Heart right ventricle (tissue), 16 donors: ENCODE measurements at regions not wholly inside any gene's neighbourhood (a gene's known extent, or its start where the extent isn't known, plus 50 kb on each side); places are given as distances from the start of the nearest gene placed in this dataset.

Experiments used
- ATAC-seq, 8 donors: fragments of 200-7000 bp; cut with Tn5 transposase; one replicate each; pipeline ENCODE4 v1.9.1; 2020; ENCODE audit warnings: mild to moderate bottlenecking in 8 of 8, moderate library complexity in 8 of 8, moderate number of reproducible peaks in 1 of 8
- DNase-seq, 2 donors: peaks; one replicate each; pipeline ENCODE4 v3.0.0-alpha.2; 2020
- H3K27ac ChIP-seq, 10 donors: fragments of 200-600 bp; sonication (generic) in 2 of 10; one replicate each; pipeline versions ENCODE4 v1.5.0 to v1.8.0; 2020 to 2022; ENCODE audit warnings: mild to moderate bottlenecking in 3 of 10
- H3K27me3 ChIP-seq, 7 donors: fragments of 200-600 bp; one replicate each; pipeline ENCODE4 v1.8.0; 2021 to 2022; ENCODE audit warnings: mild to moderate bottlenecking in 2 of 7
- H3K36me3 ChIP-seq, 9 donors: fragments of 200-600 bp; sonication (generic) in 1 of 9; one replicate each; pipeline versions ENCODE4 v1.5.0 to v1.8.0; 2020 to 2022; ENCODE audit warnings: mild to moderate bottlenecking in 2 of 9
- H3K4me1 ChIP-seq, 9 donors: fragments of 200-600 bp; sonication (generic) in 1 of 9; one replicate each; pipeline versions ENCODE4 v1.5.0 to v1.8.0; 2020 to 2022; ENCODE audit warnings: mild to moderate bottlenecking in 4 of 9
- H3K4me3 ChIP-seq, 10 donors: fragments of 200-600 bp; sonication (generic) in 2 of 10; one replicate each; pipeline versions ENCODE4 v1.5.0 to v1.8.0; 2020 to 2022; ENCODE audit warnings: mild to moderate bottlenecking in 7 of 10, moderate library complexity in 2 of 10
- H3K9me3 ChIP-seq, 11 donors: fragments of 200-600 bp in 10 of 11; sonication (generic) in 2 of 11; one replicate each; pipeline versions ENCODE4 v1.5.0 to v1.8.0; 2013 to 2022; ENCODE audit warnings: mild to moderate bottlenecking in 2 of 11, control low read depth in 1 of 11, moderate library complexity in 1 of 11
- WGBS, 2 donors: extraction: QIAGEN DNeasy Blood & Tissue Kit; methylation state at CpG; one replicate each; pipeline ENCODE4 v1.1.7; 2013; ENCODE audit warnings: inconsistent platforms in 1 of 2; 5-methylcytosine and 5-hydroxymethylcytosine counted together
- intact Hi-C, 10 donors: fragments of 100-400 bp; cut with DNase I; formaldehyde crosslinking; loops; one replicate each; pipeline versions ENCODE4 v1.11.1 to v1.14.2; 2022
- TF ChIP-seq, protein P1 (sequence below), 9 donors: fragments of 200-600 bp; sonication (generic) in 2 of 9; IDR thresholded peaks; one replicate each; pipeline versions ENCODE4 v1.5.0 to v1.8.0; 2021 to 2022; ENCODE audit warnings: antibody characterized with exemption in 9 of 9, mild to moderate bottlenecking in 5 of 9, moderate library complexity in 1 of 9
- donor health status: Arrhythmogenic right ventricular cardiomyopathy.
- donor health status: ischemic (EF 13 %, LVEDD 7.1; RV severe dilation, severe dysfunction).
- donor health status: healthy with polysubstance abuse.
- donor health status: DM: no; HTN: yes; CAD: no.
- donor health status: DM: no; HTN: no; CAD: no.
- donor health status: ischemic (EF 25% LVEDD 6.9; RV normal size, moderate dysfunction).
- donor health status: ischemic (EF 25% LVEDD 5.7; RV mildly dilated, moderate dysfunction).
- donor health status: healthy.
- donor health status: DM: yes; HTN: yes; CAD: no.
- donor health status: Ischemic cardiomyopathy.
- donor health status: ischemic (EF 35%, LVEDD 5.7; RV mildly dilated, moderate dysfunction).
- donor health status: nonischemic (EF 11% LVEDD 7.7; RV severe dilation, severe dysfunction).
- donor health status: DM: yes; HTN: yes; CAD: no.
- donor health status: PGD.
- donor health status: ischemic (EF 29% LVEDD 5.4; RV normal size, mild dysfunction).
- donor health status: nonischemic (EF 23%, LVEDD 6.1; RV moderate dilation, normal function).

GRCh38 chr15:55005679-55006078 is 191.1 kb downstream of the RSL24D1 start:
- no peak for DNase-seq
- Histone ChIP-seq H3K4me1 (peaks cover 0 to 12% (median 0%) of the 10 kb centered on the region in 9 donors), H3K27me3 (no peaks in the 10 kb centered on the region), H3K9me3 (no peaks in the 10 kb centered on the region), H3K4me3 (no peak overlapping the region), H3K27ac (no peak overlapping the region), H3K36me3 (no peaks in the 10 kb centered on the region)
- TF ChIP-seq, protein P1, sequence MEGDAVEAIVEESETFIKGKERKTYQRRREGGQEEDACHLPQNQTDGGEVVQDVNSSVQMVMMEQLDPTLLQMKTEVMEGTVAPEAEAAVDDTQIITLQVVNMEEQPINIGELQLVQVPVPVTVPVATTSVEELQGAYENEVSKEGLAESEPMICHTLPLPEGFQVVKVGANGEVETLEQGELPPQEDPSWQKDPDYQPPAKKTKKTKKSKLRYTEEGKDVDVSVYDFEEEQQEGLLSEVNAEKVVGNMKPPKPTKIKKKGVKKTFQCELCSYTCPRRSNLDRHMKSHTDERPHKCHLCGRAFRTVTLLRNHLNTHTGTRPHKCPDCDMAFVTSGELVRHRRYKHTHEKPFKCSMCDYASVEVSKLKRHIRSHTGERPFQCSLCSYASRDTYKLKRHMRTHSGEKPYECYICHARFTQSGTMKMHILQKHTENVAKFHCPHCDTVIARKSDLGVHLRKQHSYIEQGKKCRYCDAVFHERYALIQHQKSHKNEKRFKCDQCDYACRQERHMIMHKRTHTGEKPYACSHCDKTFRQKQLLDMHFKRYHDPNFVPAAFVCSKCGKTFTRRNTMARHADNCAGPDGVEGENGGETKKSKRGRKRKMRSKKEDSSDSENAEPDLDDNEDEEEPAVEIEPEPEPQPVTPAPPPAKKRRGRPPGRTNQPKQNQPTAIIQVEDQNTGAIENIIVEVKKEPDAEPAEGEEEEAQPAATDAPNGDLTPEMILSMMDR (IDR thresholded peaks at IDR 0.05), result no peak
- intact Hi-C loops, result no loop called here
- ATAC-seq, result no peak

DNA sequence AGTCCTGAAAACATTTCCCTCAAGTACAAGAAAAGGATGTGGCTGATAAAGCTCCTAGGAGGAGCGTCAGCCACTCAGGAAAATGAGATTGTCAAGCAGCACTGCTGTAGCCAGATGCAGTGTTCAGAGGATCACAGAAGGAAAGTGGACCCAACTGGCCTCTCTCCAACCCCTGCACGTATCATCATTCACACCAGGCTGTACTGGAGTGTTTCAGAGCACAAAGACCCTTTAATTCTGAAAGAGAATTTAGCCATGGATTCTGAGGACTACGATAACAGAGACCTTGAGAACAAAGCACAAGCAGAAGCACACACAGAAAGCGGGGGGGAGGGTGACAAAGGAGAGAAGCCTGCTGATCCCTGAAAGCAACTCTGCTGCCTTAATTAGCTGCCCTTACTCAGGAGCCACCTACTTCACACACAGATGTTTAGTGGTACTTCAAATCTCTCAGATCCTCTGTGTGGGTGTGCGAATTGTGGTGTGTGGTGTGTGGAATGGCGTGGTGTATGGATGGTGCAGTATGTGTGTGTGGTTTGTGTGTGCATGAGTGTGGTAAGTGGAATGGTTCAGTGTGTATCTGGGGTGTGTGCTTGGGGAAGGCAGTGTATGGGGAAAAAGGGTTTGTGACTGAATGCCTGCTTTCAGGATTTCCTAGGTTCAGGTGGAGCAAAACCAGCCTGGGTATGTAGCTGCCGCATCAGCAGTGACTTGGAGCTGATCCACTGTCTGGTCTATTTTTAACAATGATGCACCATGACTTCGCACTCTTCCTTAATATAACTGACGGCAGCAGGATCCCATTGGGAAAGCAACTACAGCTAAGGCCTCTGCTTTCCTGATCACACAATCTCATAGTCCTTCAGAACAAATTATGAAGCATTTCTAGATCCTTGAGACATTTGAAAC is 192.5 kb downstream of the RSL24D1 start:
- Histone ChIP-seq H3K27me3 (no peaks in the 10 kb centered on the region), H3K4me1 (peaks cover 0 to 12% (median 0%) of the 10 kb centered on the region in 9 donors), H3K36me3 (no peaks in the 10 kb centered on the region), H3K9me3 (no peaks in the 10 kb centered on the region), H3K27ac (peak overlapping the region in 2 of 10 donors; percentile 30 to 35), H3K4me3 (no peak overlapping the region)
- intact Hi-C loops, result no loop called here
- TF ChIP-seq, protein P1 (IDR thresholded peaks at IDR 0.05), result no peak
- WGBS, 2 donors, result 35 to 45% methylated on average over 9 of the region's 9 CpGs
- peak; percentile 60 to 98 (median 88) for ATAC-seq
- DNase-seq, result peak in 1 of 2 donors; percentile 26

DNA sequence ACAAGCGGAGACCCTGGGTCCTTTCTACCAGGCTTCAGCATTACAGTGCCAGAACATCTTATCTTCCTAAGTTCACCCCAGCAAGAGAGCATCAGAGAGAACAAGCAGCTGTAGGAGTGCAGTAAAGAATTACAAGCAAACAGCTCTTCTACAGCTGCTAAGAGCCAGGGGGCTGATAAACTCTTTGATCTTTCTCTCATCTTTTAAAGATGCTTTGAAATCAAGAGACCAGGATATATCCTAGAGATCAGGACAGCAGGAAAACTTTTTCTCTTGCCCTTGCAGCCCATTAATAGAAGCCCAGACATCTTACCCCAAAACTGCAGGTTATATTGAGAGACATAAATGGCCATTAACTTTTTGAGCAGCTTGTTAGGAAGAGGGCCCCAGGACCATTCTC is 198.1 kb downstream of the RSL24D1 start:
- Histone ChIP-seq H3K4me3 (no peak overlapping the region), H3K36me3 (no peaks in the 10 kb centered on the region), H3K9me3 (peaks cover 0 to 4% (median 0%) of the 10 kb centered on the region in 11 donors), H3K27me3 (no peaks in the 10 kb centered on the region), H3K27ac (no peak overlapping the region), H3K4me1 (peaks cover 0 to under 1% (median 0%) of the 10 kb centered on the region in 9 donors)
- intact Hi-C loops, result no loop called here
- ATAC-seq, result no peak
- TF ChIP-seq, protein P1 (IDR thresholded peaks at IDR 0.05), result no peak
- WGBS, 2 donors, result 82 to 91% methylated on average over 1 of the region's 1 CpG
- no peak for DNase-seq

GRCh38 chr15:54990793-54991192 is 205.9 kb downstream of the RSL24D1 start:
- peaks cover 0 to 5% (median 0%) of the 10 kb centered on the region in 7 donors for H3K27me3 ChIP-seq
- H3K27ac ChIP-seq, result no peak overlapping the region
- H3K36me3 ChIP-seq, result no peaks in the 10 kb centered on the region
- ATAC-seq (no peak), DNase-seq (no peak)
- no peak overlapping the region for H3K4me3 ChIP-seq
- peaks cover 0 to 14% (median 0%) of the 10 kb centered on the region in 11 donors for H3K9me3 ChIP-seq
- intact Hi-C loops, result no loop called here
- TF ChIP-seq, protein P1 (IDR thresholded peaks at IDR 0.05), result no peak
- H3K4me1 ChIP-seq, result no peaks in the 10 kb centered on the region
- 74 to 75% methylated on average over 7 of the region's 7 CpGs for WGBS, 2 donors
